GM19372 (cell line): ENCODE measurements at regions not wholly inside any gene's neighbourhood (a gene's known extent, or its start where the extent isn't known, plus 50 kb on each side); places are given as distances from the start of the nearest gene placed in this dataset.
"Not testable (repeated sequence)": the region's sequence is repeated elsewhere in the genome, so short reads cannot be mapped to it uniquely, and the experiment has no call there.

Experiments
- ATAC-seq: cut with Tn5 transposase; IDR thresholded peaks from one replicate; pipeline ENCODE4 v1.9.1; 2021; ENCODE audit warnings: mild to moderate bottlenecking, low read depth, moderate library complexity; ENCODE audit not compliant: unreplicated experiment

- ATAC-seq, result not testable (repeated sequence)
These were observed 199.0 kb downstream of the JRKL start for GRCh38 chr11:96588793-96589192.

- no peak for ATAC-seq
These were observed 205.2 kb downstream of the JRKL start for GRCh38 chr11:96595011-96595410.

- ATAC-seq, result no peak
These were observed 218.2 kb downstream of the JRKL start for GRCh38 chr11:96607864-96608558.

GRCh38 chr11:96614101-96614500, 224.3 kb downstream of the JRKL start:
- ATAC-seq, result no peak

- no peak for ATAC-seq
These were observed 225.0 kb downstream of the JRKL start for GRCh38 chr11:96614846-96615245.

GRCh38 chr11:96620464-96621044, 230.7 kb downstream of the JRKL start:
- no peak for ATAC-seq

GRCh38 chr11:96621161-96621560, 231.3 kb downstream of the JRKL start:
- no peak for ATAC-seq

GRCh38 chr11:96622026-96622634, 232.3 kb downstream of the JRKL start:
- ATAC-seq, result no peak

GRCh38 chr11:96624126-96624525, 234.3 kb downstream of the JRKL start:
- ATAC-seq, result no peak

- ATAC-seq, result no peak
These were observed 237.6 kb downstream of the JRKL start for GRCh38 chr11:96627376-96627775.

- no peak for ATAC-seq
These were observed 245.8 kb downstream of the JRKL start for GRCh38 chr11:96635655-96636054.

GRCh38 chr11:96641261-96641660, 251.4 kb downstream of the JRKL start:
- ATAC-seq, result no peak

- ATAC-seq, result no peak
These were observed 252.8 kb downstream of the JRKL start for GRCh38 chr11:96642583-96642982.

GRCh38 chr11:96643173-96643572, 253.4 kb downstream of the JRKL start:
- ATAC-seq, result no peak

- no peak for ATAC-seq
These were observed 257.8 kb downstream of the JRKL start for GRCh38 chr11:96647621-96648020.

GRCh38 chr11:96648991-96649390, 259.2 kb downstream of the JRKL start:
- no peak for ATAC-seq

- no peak for ATAC-seq
These were observed 262.7 kb downstream of the JRKL start for GRCh38 chr11:96652516-96652915.

GRCh38 chr11:96655474-96655873, 265.7 kb downstream of the JRKL start:
- no peak for ATAC-seq

- ATAC-seq, result no peak
These were observed 268.6 kb downstream of the JRKL start for GRCh38 chr11:96658436-96658835.

- no peak for ATAC-seq
These were observed 274.3 kb downstream of the JRKL start for GRCh38 chr11:96664110-96664509.

GRCh38 chr11:96680211-96681018, 290.6 kb downstream of the JRKL start:
- no peak for ATAC-seq
